SK-MEL-5 (cell line): ENCODE measurements at regions not wholly inside any gene's neighbourhood (a gene's known extent, or its start where the extent isn't known, plus 50 kb on each side); places are given as distances from the start of the nearest gene placed in this dataset.
A peak's percentile ranks its signal among the peaks of the same experiment; 100 is the strongest.
"Not testable (repeated sequence)": the region's sequence is repeated elsewhere in the genome, so short reads cannot be mapped to it uniquely, and the experiment has no call there.

Source experiments
- DNase-seq: peaks from one replicate; pipeline ENCODE4 v3.0.0-alpha.2; 2016; ENCODE audit warnings: low read depth, low spot score
- in situ Hi-C: cut with HindIII; loops from 2 replicates; pipeline ENCODE4 v1.10.0; 2016; ENCODE audit warnings: low sequenced_read_pairs, high pct_unique_total_duplicates, low pct_unique_long_range_greater_than_20kb

DNA sequence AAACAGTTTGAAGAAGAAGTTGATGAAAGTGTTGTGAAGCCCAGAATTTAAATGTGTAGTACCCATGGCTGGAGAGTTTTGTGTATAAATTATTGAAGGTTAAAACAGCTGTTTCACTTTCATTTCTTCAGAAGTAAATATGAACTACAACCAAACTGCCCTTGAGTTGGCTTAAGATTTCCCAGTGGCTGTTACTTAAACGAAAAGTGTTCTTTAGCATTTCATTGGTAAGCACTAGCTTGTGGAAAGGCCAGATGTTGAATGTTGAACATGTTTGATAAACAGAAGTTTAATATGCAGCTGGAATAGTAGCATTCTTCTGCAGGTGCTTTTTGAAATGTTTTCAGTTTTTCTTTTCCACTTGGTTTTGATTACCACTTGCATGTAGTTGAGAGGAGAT lies 83.2 kb upstream of the TNRC6B start:
- DNase-seq, result no peak
- in situ Hi-C loops, result no loop called here

DNA sequence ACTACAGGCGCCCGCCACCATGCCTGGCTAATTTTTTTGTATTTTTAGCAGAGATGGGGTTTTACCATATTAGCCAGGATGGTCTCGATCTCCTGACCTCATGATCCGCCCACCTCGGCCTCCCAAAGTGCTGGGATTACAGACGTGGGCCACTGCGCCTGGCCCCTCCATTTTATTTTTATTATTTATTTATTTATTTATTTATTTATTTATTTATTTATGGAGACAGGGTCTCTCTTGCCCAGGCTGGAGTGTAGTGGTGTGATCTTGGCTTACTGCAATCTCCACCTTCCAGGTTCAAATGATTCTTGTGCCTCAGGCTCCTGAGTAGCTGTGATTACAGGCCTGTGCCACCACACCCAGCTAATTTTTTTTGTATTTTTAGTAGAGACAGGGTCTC lies 77.8 kb upstream of the TNRC6B start:
- in situ Hi-C loops, DNase-seq: not testable (repeated sequence)

DNA sequence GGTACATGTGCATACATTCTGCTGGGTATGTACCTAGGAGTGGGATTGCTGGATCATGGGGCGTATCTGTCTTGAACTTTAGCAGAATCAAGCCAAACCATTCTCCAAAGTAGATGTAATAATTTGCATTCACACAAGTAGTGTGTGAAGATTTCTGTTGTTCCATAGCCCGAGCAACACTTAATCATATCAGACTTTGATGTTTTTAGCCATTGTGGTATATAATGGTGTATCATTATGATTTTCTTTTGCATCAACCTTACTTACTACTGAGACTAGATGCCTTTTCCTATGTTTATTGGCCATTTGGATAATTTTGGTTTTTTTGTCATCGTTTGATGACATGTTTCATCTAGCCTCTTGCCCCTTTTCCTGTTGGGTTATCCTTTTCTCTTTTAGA lies 72.0 kb upstream of the TNRC6B start:
- no peak for DNase-seq
- in situ Hi-C loops, result no loop called here

DNA sequence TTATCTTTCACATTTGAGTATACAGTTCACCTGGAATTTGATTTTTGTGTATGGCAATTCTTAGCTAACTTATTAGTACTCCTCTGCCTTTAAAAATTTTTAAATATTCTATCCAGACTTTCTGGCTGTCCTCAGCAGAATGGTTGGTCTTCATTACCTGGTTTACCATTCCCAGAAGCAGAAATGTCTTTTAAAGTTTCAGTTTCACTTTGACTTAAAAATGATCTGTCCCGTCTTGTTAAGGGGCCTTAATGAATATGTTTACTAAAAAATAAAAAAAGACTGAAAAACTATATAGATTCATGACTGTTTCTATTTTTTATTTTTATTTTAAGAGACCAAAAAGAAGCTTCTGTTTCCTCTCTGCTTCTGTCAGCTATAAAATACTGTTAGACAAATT lies 70.5 kb upstream of the TNRC6B start:
- no peak for DNase-seq
- in situ Hi-C loops, result no loop called here

DNA sequence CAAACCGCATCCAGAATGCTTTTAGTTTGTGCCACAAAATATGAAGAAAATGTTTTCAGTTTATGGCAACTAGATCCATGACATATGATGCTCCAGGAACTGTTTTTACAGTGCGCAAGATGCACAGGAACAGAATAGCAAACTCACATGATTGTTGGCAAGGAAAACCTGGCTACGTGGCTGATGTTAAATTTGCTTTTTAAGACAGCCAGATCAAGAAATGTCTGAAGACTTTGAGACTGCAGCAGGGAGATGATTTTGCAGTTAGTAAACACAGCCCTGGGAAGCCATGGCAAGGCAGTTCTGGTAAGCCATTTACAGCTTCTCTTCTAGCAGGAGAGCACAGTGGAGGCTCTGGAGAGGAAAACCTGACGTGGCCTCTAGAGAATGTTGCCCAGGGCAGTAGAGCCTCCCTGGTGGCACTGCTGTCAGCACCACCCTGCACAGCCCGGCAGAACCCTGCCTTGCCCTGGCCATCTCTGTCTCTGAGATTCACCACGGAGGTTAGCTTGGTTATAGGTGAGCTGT lies 69.8 kb upstream of the TNRC6B start:
- DNase-seq, result peak; percentile 50
- in situ Hi-C loops, result no loop called here

DNA sequence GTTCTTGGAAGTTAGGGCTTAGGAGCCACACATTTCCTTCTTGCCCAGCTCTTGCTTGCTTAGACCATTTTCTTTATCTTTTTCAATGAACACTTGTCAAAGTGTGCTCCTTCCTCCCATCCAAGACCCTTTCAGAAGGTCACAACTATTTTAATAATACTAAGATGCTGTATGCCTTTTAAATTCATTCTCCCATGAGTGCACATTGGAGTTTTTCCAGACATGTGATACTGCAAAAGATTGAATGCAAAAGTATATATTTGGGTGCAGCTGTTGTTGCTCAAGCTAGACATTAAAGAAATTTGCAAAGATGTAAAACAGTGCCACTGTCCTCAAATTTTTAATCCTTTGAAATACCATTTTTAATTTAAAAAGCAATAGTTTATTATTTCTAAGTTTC lies 69.3 kb upstream of the TNRC6B start:
- in situ Hi-C loops, result no loop called here
- no peak for DNase-seq

DNA sequence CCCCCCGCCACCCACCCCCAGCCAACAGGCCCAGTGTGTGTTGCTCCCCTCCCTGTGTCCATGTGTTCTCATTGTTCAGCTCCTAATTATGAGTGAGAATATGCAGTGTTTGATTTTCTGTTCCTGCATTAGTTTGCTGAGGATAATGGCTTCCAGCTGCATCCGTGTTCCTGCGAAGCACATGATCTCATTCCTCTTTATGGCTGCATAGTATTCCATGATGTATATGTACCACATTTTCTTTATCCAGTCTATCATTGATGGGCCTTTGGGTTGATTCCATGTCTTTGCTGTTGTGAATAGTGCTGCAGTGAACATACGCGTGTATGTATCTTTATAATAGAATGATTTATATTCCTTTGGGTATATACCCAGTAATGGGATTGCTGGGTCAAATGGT lies 68.8 kb upstream of the TNRC6B start:
- DNase-seq, in situ Hi-C loops: not testable (repeated sequence)

DNA sequence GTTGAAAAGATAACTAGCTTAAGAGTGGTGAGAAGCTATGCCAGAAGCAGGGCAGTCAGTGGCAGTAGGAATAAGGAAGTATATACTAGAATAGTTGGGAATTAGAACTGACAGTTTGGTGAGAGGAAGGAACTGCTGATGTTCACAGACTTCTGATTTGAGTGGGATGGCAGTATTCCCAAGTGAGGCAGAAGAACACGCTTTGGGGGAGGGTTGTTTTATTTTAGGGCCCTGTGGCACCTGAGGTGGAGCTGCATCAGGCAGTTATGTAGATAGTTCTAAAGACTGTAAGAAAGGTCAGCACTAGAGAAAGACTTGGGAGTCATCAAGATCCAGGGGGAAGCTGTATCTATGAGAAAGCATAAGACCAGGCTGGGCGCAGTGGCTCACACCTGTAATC lies 66.3 kb upstream of the TNRC6B start:
- DNase-seq, result no peak

DNA sequence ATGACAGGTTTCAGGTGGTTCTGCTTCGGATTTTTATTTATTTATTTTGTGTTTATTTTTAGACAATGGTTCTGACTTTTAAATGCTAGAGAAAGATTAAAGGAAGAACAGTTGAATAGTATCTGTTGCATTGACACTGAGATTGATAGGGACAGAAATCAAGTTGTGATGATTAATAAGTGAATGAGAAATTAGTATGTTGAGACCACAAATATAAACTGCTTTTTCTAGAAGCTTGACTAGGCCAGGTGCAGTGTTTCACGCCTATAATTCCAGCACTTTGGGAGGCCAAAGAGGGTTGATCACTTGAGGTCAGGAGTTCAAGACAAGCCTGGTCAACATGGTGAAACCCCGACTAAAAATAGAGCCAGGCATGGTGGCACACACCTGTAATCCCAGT lies 65.1 kb upstream of the TNRC6B start:
- DNase-seq, result no peak
- in situ Hi-C loops, result no loop called here

More for the DNA sequence above, 66.3 kb upstream of the TNRC6B start:
- in situ Hi-C loops, result no loop called here

DNA sequence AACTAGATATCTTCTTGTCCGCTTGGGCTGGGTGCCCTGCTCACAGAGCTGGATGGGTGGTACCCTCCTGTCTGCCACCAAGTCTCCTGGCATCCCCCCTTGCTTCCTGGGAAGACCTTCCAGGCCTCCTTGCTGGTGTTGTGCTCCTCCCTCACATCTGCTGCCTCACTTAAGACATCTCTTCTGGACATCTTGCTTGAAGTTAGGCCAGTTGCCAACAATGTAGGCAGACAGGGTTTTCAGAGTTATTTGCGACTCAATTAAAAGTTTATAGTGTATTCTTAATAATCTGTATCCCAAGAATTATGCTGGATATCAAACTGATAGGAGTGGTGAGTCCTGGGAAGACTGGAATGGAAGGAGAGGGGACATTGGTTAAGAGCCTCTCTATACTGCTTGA lies 64.0 kb upstream of the TNRC6B start:
- no peak for DNase-seq
- in situ Hi-C loops, result no loop called here

DNA sequence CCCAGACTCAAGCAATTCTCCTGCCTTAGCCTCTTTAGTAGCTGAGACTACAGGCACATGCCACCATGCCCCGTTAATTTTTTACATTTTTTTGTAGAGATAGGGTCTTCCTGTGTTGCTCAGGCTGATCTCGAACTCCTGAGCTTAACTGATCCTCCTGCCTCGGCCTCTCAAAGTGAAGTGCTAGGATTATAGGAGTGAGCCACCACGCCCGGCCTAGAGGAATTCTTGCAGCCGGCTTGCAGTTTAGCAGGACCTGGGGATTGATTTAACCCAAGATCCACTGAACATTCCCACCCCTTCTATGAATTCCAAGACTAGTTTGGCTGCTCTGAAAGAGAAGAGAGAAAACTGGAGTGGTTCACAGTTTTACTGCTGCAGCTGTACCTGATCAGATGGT lies 63.3 kb upstream of the TNRC6B start:
- DNase-seq, result no peak

DNA sequence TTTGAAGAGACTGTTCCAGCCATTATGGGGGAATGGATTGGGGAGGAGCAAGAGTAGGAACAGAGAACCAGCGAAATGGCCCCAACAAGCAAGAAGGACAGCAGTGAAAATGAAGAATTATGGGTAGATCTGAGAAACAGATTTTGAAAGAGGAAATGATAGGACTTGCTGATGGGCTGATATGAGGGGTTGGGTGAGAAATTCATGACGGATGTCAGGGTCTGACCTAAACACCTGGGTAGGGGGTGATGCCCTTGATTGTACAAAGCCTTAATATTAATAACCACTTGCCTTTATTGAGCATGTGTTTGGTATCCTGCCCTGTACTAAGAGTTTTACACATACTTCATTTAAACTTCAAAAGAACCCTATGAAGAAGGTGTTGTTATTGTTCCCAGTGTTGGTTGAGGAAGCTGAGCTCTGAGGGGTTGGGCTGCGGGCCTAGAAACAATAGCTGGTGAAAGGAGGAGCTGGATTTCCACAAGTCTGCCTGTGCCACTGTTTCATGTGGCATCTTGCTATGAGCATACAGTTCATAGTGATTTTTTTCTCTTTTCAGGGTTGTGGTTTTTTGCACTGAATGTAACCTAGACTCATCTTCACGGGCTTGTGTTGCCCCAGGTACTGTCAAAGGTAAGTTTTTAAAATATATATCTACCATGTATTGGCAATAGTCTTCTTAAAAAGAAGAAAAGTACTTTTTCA lies 61.1 kb upstream of the TNRC6B start:
- in situ Hi-C loops, result no loop called here
- no peak for DNase-seq

More for the DNA sequence above, 63.3 kb upstream of the TNRC6B start:
- in situ Hi-C loops, result no loop called here

DNA sequence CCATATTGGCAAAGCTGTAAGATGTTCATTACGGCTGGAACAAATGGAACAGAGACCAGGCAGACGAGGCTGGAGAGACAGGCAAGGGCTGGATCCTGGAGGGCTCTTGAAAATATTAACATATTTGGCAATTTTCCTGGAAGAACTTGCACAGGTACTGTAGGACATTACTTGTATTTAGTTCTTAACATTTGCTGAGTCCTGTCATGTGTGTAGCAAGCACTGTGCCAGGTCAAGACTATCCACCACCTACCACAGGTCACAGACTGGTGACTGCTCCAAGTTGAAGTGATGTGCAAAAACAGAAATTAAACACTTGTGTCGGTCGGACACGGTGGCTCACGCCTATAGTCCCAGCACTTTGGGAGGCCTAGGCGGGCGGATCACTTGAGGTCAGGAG lies 58.7 kb upstream of the TNRC6B start:
- DNase-seq, result no peak
- in situ Hi-C loops, result no loop called here

DNA sequence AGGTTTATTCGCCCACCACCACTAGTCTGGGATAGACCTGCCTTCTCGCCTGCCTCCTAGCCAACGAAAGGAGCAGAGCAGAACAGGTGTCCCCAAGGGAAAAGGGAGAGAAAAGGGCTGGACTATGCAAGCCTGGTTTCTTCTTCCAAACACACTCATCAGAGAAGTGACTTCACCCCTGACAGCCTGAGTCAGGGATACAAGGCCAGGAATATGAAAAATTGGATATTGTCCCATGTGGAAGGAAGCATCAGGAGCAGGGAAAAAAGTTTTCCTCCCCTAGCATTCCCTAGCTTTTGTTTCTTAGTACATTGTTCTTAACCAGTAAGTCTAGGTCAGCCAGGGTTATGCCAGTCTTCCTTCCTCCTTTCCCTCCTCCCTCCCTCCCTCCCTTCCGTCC lies 56.9 kb upstream of the TNRC6B start:
- DNase-seq, result no peak
- in situ Hi-C loops, result no loop called here

DNA sequence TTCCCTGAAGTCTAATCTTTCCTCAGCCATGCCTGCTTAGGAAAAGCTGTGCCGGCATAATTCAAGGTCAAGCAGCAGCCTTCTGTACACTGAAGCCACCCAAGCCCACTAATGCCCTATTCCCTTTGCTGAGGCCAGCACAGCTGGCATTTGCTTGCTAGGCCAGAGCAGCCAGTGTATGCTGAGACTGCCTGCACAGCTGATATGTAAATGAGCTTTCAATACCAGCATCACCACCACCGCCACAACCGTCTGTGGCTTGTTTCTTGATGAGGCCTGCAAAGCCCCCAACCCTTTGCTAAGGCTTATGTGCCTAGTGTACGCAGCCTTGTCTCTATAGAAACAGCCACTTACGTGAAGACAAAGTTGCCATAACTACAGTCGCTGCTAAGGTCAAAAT lies 56.3 kb upstream of the TNRC6B start:
- no peak for DNase-seq

DNA sequence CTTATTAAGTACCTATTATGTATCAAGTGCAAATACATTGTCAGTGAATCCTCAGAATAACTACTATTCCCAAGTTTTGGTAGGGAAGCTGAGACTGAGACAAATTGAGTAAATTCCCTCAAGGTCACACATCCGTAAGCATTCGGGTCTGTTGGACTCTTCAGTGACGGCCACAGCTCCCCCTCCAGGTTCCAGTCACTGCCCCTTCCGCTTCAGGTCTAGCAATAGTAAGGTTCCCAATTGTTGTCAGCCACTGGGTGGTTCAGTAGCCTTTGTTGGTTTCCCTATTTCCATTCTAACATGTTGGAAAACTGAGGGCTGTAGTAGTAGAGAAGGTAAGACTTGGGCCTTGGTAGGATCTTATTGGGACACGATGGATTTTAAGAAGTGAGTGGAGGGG lies 54.9 kb upstream of the TNRC6B start:
- in situ Hi-C loops, result no loop called here
- DNase-seq, result no peak

More for the DNA sequence above, 56.3 kb upstream of the TNRC6B start:
- in situ Hi-C loops, result no loop called here

DNA sequence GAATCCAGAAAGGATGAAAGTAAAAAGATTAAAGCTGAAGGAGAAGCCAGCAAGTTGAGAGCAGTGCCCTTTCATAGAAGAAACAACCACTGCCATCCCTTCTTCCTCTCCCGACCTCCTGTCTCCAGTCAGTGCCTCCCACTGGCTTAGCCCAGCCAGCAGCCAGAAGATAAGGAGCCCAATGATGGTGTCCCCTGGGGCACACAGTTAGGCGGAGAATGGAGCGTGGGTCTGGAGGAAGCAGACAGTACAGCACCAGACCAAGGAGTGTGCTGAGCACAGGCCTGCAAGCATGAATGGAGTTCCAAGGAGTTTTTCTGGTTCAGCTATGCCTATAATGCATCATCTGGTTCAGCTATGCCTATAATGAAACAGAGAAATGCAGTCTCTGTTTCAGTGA lies 54.3 kb upstream of the TNRC6B start:
- in situ Hi-C loops, result no loop called here
- peak; percentile 37 for DNase-seq
